ENCODE measurements at regions not wholly inside any gene's neighbourhood (a gene's known extent, or its start where the extent isn't known, plus 50 kb on each side); places are given as distances from the start of the nearest gene placed in this dataset.
"Not testable (repeated sequence)": the region's sequence is repeated elsewhere in the genome, so short reads cannot be mapped to it uniquely, and the experiment has no call there.

DNA sequence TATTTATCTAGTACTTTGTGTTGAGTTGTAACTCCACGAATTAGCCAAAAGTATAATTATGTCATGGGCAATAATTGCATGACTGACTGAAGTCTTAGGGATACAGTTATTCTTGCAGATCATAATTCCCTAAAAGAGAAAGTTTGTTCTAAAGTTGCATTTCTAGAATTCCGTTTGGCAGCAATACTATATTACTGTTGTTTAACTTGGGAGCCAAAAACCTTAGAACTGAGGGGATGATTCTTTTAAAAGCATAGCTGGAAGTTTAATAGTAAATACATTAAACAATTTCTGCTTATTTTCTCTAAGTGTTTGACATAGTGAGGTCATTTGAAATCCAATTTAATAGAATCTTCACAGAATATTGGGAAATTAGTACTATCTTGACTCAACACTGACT lies 356.4 kb upstream of the ADAMTS5 start:
- ChIA-PET CTCF (no interaction called here), POLR2A (no interaction called here)
- TF ChIP-seq, protein P1, sequence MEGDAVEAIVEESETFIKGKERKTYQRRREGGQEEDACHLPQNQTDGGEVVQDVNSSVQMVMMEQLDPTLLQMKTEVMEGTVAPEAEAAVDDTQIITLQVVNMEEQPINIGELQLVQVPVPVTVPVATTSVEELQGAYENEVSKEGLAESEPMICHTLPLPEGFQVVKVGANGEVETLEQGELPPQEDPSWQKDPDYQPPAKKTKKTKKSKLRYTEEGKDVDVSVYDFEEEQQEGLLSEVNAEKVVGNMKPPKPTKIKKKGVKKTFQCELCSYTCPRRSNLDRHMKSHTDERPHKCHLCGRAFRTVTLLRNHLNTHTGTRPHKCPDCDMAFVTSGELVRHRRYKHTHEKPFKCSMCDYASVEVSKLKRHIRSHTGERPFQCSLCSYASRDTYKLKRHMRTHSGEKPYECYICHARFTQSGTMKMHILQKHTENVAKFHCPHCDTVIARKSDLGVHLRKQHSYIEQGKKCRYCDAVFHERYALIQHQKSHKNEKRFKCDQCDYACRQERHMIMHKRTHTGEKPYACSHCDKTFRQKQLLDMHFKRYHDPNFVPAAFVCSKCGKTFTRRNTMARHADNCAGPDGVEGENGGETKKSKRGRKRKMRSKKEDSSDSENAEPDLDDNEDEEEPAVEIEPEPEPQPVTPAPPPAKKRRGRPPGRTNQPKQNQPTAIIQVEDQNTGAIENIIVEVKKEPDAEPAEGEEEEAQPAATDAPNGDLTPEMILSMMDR (IDR thresholded peaks at IDR 0.05; ENCODE audit: control extremely low read depth, extremely low read depth, low read depth, missing control alignments), result no peak
- no peak for DNase-seq (ENCODE audit: extremely low spot score)

GRCh38 chr21:27321791-27322190 lies 354.9 kb upstream of the ADAMTS5 start:
- ChIA-PET CTCF (no interaction called here), POLR2A (no interaction called here)
- TF ChIP-seq, protein P1 (IDR thresholded peaks at IDR 0.05; ENCODE audit: control extremely low read depth, extremely low read depth, low read depth, missing control alignments), result no peak
- no peak for DNase-seq (ENCODE audit: extremely low spot score)

DNA sequence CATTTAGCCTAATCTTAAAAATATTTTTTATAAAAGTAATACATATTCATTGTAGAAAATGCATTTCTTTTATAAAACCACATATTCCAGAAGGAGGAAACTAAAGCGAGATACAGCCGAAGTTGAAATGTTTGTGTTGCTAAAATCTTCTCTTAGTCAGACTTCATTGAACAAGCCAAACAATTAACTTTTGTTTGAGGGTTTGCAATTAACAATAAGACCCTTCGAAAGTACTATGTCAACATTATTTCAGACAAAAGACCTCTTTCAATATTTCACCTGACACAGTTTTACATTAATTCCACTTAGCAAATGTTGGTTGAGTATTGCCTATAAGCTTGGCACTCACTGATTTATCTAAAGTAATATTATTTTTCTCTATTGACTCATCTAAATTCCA lies 354.0 kb upstream of the ADAMTS5 start:
- ChIA-PET POLR2A (no interaction called here), CTCF (no interaction called here)
- TF ChIP-seq, protein P1 (IDR thresholded peaks at IDR 0.05; ENCODE audit: control extremely low read depth, extremely low read depth, low read depth, missing control alignments), result no peak
- DNase-seq (ENCODE audit: extremely low spot score), result no peak

DNA sequence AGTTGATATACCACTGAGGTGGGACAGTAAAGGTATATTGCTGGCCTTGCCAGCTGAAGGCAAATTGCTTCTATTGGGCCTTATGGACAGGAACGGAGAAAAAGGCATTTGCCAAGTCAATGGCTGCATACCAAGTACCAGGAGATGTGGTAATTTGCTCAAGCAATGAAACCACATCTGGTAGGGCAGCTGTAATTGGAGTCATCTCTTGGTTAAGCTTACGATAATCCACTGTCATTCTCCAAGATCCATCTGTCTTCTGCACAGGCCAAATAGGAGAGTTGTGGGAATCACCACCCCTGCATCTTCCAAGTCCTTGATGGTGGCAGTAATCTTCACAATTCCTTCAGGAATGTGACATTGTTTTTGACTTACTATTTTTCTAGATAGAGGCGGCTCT lies 350.7 kb upstream of the ADAMTS5 start:
- CTCF ChIA-PET; POLR2A ChIA-PET; DNase-seq (ENCODE audit: extremely low spot score): not testable (repeated sequence)

GRCh38 chr21:27315373-27315772 lies 348.5 kb upstream of the ADAMTS5 start:
- DNase-seq (ENCODE audit: extremely low spot score), result no peak
- CTCF ChIA-PET, result interaction anchor here (2.3 kb wide), 1 partner anchor 10 kb away, joined by 10 read pairs; no protein-coding TSS in a partner anchor
- POLR2A ChIA-PET, result no interaction called here
- TF ChIP-seq, protein P1 (IDR thresholded peaks at IDR 0.05; ENCODE audit: control extremely low read depth, extremely low read depth, low read depth, missing control alignments), result no peak

DNA sequence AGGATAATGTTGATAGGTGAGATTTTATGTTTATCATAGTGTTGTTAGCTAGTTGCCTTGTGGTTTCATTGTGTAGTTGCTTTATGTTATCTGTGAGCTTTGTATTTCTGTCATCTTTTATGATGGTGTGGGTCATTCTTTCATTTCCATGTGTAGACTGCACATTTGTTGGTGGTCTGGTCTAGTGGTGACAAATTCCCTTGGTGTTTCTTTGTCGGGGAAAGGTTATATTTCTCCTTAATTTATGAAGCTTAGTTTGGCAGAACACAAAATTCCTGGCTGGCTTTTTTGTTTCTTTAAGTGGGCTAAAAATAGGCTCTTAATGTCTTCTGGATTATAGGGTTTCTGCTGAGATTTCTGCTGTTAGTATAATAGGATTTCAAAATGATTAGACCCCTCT lies 347.2 kb upstream of the ADAMTS5 start:
- DNase-seq (ENCODE audit: extremely low spot score), result no peak
- TF ChIP-seq, protein P1 (IDR thresholded peaks at IDR 0.05; ENCODE audit: control extremely low read depth, extremely low read depth, low read depth, missing control alignments), result no peak
- ChIA-PET CTCF (interaction anchor here (2.3 kb wide), 1 partner anchor 8 kb away, joined by 10 read pairs; no protein-coding TSS in a partner anchor), POLR2A (no interaction called here)

DNA sequence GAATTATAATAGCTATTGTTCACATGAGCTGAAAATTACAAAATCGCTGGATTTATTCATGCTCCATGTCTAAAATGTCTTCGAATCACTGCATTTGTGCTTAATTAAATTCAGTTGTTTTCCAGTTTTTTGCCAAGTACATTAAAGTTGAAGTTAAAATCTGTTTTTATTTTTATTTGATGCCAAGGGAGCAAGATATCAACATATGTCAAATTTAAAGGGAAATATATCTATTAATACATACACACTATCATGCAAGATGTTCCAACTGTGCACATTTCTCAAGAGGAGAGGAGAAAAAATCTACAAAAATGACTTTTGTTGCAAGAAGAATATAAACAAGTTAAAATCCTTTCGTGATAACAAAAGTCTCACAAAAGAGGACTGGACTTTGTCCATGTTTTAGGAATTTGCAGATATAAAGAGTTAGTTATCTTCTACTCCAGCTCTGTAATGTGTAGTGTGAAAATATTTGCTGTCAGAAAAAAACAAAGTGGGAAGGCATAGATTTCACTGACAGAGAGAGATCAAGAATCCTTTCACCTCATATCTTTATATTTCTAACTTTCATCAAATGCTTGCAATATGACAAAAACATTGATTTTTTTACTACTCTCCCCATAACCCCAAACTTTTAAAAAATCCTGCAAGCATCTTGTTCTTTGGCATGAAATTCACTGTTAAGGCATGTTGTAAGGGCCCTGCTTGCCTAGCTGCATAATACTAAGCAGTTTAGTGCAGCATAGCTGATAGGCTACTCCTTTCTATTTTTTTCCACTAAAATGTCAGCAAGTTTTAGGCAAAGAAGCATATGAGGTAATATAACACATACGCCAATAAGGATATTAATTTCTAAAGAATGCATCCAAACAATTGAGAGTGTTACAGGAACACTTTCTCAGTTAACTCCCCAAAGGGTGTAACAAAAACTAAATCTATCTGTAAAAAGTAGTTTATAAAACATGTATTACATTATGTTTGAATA lies 340.2 kb upstream of the ADAMTS5 start:
- POLR2A ChIA-PET, result no interaction called here
- TF ChIP-seq, protein P1 (IDR thresholded peaks at IDR 0.05; ENCODE audit: control extremely low read depth, extremely low read depth, low read depth, missing control alignments), result no peak
- DNase-seq (ENCODE audit: extremely low spot score), result no peak
- CTCF ChIA-PET, result interaction anchor here (2.5 kb wide), 1 partner anchor 8 kb away, joined by 10 read pairs; no protein-coding TSS in a partner anchor
